Keratinocyte (primary cell): ENCODE measurements at regions not wholly inside any gene's neighbourhood (a gene's known extent, or its start where the extent isn't known, plus 50 kb on each side); places are given as distances from the start of the nearest gene placed in this dataset.

Experiments
- CTCF ChIP-seq, 3 experiments: IDR thresholded peaks in 1 of 3; conservative IDR thresholded peaks in 1 of 3; optimal IDR thresholded peaks in 1 of 3; 2 replicates in 2 of 3; 3 replicates in 1 of 3; pipeline versions ENCODE3 to v1.5.1; 2011; ENCODE audit warnings: low read length in 3 of 3, mild to moderate bottlenecking in 3 of 3, moderate library complexity in 2 of 3, control low read depth in 1 of 3, inconsistent platforms in 1 of 3; ENCODE audit not compliant: insufficient read depth in 2 of 3; ENCODE audit errors: extremely low read depth in 1 of 3
- EZH2 ChIP-seq: IDR thresholded peaks from one replicate; pipeline ENCODE4 v1.6.1; 2012; ENCODE audit warnings: inconsistent platforms, mild to moderate bottlenecking, low read length, moderate library complexity

- TF ChIP-seq CTCF (optimal IDR thresholded peaks at IDR 0.05 in 1 of 3, IDR thresholded peaks at IDR 0.05 in 1 of 3, conservative IDR thresholded peaks at IDR 0.05 in 1 of 3; ENCODE audit: extremely low read depth in 1 of 3, insufficient read depth in 2 of 3, low read length in 3 of 3): no peak
- no peak for TF ChIP-seq EZH2
Observed at GRCh38 chr12:93115198-93115601, 186.1 kb upstream of the EEA1 start.
